ENCODE measurements at regions not wholly inside any gene's neighbourhood (a gene's known extent, or its start where the extent isn't known, plus 50 kb on each side); places are given as distances from the start of the nearest gene placed in this dataset.
A peak's percentile ranks its signal among the peaks of the same experiment; 100 is the strongest.

GRCh38 chr9:106339882-106340281, 523.1 kb upstream of the ZNF462 start:
- DNase-seq = no peak

- DNase-seq = no peak
These were observed 512.2 kb upstream of the ZNF462 start for GRCh38 chr9:106350777-106351176.

GRCh38 chr9:106356924-106357323, 506.0 kb upstream of the ZNF462 start:
- no peak for DNase-seq

- DNase-seq = no peak
These were observed 504.6 kb upstream of the ZNF462 start for GRCh38 chr9:106358331-106358730.

DNA sequence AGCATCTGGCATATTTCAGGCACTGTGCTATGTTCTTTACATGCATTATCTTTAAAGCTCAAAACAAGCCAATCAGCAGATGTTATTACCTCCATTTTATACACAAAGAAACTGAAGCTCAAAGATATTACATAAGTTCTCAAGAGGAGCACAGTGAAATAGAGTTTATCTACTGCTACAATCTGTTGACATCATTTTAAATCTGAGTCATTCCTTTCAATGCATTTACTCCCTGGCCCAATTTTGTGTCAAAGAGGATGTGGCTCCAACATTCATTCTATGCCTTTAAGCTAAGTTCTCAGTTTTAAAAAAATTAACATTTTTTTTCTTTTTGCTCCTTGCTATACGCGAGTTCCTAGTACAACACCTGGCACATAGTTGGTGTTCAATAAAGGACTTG, 486.3 kb upstream of the ZNF462 start:
- peak; percentile 15 for DNase-seq

DNA sequence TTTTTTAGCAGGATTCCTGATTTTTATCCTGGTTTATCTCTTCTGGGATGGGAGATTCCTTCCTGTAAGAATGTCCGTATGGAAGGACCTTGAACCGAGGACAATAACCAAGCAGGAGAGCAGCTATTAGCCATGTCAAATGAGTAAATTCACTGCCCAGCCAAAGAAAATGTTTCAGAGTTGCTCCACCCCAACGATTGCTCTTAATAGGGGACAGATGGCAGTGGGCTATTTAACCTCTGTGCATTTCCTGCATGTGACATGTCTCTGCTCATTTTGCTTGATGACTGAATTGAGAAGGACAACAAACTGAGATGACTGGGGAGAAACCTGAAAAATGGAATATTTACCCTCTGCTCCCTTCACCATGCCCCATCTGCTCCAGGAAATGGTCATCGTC, 479.9 kb upstream of the ZNF462 start:
- no peak for DNase-seq

DNA sequence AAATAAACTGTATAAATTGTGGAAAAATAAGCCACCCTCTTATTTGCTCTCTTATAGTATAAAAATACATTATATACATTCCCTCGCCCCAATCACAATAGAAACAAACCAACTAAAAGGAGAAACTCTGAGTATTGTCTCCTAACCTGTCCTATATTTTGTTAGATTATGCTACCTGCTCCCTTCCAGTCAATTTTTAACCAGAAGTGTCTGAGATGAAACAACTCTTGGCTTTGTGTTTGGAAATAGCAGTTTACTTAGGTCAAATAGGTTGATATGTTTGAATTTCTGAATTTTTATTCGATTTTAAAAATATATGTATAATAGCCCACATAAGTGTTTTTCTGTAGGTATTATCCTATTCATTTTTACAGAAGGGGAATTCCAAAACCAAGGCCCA, 475.0 kb upstream of the ZNF462 start:
- no peak for DNase-seq

GRCh38 chr9:106393226-106393625, 469.7 kb upstream of the ZNF462 start:
- no peak for DNase-seq

GRCh38 chr9:106400170-106400569, 462.8 kb upstream of the ZNF462 start:
- DNase-seq = no peak

DNA sequence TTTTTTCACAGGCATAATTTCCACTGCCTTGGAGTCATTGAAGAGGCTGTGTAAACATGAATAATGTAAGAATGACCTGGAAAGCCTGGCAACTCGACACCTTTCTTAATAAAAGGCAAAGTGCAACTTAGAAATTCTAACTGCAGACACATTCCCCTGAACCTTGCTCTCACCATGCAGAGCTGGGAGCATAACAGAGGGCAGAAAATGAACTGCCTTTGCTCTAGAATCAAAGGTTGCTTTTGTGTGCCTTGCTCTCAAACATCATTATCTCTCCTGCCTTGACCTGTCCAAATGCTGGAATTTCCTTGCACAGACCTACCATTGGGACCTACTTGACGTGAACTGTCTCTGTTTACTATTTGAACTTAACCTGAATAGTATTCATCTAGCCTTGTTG, 462.0 kb upstream of the ZNF462 start:
- no peak for DNase-seq

DNA sequence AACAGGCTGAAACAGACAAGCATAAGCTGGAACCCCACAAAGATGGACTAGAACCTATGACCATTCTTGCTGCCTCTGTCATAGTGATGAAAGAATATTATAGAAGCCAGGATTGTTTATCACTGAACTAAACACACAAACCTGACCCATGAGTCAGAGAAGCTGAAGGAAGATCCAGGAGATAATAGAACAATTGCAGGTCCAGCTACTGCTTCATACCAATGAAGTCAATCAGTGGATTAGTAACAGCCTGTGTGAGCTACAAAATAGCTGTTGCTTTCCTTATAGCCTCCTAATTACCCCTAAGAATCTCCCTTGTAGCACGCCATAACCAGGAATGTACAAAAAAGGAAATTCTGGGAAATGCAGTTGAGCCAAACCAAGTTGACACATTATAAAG, 459.9 kb upstream of the ZNF462 start:
- peak; percentile 91 for DNase-seq

GRCh38 chr9:106404137-106404536, 458.8 kb upstream of the ZNF462 start:
- DNase-seq = no peak

GRCh38 chr9:106405871-106406435, 457.0 kb upstream of the ZNF462 start:
- peak; percentile 46 for DNase-seq

DNA sequence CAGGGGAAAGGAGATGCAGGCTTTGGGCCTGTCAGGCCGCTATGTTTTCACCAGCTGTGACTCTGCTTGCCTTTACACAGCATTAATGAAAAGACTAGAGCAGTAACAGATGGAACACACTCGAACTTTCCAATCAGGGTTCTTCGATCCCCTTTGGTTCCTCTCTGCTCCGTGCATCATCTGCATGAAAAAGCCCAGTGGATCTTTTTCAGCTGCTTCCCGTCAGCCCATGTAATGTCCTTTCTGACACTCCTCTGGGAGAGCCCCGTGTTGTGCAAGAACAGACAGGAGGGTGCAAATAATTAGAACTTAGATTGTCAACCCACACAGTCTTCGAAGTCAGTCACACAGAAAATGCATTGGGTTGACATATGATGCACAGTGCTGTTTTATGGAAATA, 448.9 kb upstream of the ZNF462 start:
- DNase-seq = no peak

GRCh38 chr9:106417685-106418084, 445.3 kb upstream of the ZNF462 start:
- DNase-seq = no peak

GRCh38 chr9:106419829-106420228, 443.1 kb upstream of the ZNF462 start:
- DNase-seq = peak; percentile 72

DNA sequence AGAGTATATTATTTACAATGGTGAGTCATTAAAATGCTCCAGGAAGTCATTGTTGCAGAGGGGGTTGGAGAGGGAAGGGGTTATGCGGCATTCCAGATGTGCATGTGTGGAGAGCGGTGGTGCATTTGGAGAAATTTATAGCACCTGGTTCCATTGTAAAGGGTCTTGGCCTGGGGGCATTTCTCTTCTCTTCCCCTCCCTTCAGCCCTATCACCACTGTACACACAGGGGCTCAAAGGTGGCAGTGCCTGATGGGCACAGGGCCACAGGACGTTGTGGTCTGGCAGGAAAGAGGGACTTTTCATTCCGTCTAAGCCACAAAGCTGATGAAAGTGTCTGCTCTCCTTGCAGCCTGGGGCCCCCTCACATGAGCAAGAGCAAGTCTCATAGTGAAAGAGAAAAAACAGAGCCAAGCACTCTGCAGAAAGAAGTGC, 442.4 kb upstream of the ZNF462 start:
- DNase-seq = peak; percentile 92

DNA sequence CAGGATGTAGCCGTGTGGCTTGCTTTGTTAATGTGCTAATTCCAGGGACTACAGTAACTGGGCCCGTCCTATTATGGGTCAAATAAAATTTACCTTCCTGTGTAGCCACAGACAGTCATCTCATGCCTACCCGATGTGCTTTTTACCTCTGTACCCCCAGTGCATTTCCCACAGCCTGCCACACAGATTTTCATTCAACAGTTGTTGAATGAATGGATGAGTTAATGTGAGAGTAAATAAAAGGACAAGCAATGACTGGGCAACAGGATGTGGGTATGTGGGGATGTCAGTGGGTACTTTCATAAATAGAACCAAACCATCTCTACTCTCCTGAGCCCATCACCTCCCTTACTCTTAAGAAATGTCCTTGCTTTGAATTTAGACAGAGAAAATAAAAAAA, 441.2 kb upstream of the ZNF462 start:
- no peak for DNase-seq

DNA sequence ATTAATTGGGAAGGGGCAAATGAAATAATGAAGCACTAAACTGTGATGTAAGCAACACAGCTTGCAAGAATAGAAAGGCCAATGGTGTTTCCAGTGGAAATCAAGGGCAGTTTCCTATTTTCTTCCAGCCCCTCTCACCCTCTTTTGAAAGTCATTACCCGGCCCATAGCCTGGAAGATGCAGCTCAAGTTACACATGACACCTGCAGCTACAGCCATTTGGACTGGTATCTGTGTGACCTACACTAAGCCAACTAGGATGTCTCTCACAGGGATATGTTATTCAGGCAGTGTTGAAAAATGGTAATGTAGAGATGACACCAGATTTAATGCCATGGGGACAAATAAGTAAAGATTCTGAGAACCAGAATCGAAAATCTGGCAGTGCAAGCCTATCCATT, 439.4 kb upstream of the ZNF462 start:
- no peak for DNase-seq

DNA sequence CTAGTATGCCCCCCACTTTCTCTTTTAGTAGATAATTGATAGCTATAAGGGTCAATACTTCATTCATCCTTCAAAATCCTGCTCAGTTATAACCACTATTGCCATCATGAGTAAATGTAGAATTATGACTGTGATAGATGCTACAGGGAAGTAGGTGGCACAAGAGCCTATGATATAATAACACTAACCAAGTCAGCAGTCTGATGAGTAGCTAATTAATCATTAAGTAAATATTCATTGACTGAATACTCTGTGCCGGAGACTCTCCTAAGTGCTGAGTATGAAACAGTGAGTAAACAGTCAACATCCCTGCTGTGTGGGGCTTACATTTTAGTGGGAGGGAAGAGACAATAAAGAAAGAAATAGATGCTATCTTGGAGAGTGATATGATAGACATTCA, 430.3 kb upstream of the ZNF462 start:
- DNase-seq = peak; percentile 8

- peak; percentile 71 for DNase-seq
These were observed 424.0 kb upstream of the ZNF462 start for GRCh38 chr9:106438928-106439327.

GRCh38 chr9:106441283-106441682, 421.7 kb upstream of the ZNF462 start:
- no peak for DNase-seq

- DNase-seq = no peak
These were observed 419.4 kb upstream of the ZNF462 start for GRCh38 chr9:106443520-106443919.

- no peak for DNase-seq
These were observed 417.9 kb upstream of the ZNF462 start for GRCh38 chr9:106445107-106445506.

- no peak for DNase-seq
These were observed 413.5 kb upstream of the ZNF462 start for GRCh38 chr9:106449336-106449927.

All from fibroblast of skin of right quadriceps (primary cell).